Fibroblast of gingiva (primary cell): ENCODE measurements at regions not wholly inside any gene's neighbourhood (a gene's known extent, or its start where the extent isn't known, plus 50 kb on each side); places are given as distances from the start of the nearest gene placed in this dataset.

Experiments
- DNase-seq: peaks from one replicate; pipeline ENCODE4 v3.0.0-alpha.2; 2011; ENCODE audit warnings: low read depth

- DNase-seq = no peak
These were observed 279.1 kb upstream of the PLET1 start for GRCh38 chr11:112539741-112540140.

DNA sequence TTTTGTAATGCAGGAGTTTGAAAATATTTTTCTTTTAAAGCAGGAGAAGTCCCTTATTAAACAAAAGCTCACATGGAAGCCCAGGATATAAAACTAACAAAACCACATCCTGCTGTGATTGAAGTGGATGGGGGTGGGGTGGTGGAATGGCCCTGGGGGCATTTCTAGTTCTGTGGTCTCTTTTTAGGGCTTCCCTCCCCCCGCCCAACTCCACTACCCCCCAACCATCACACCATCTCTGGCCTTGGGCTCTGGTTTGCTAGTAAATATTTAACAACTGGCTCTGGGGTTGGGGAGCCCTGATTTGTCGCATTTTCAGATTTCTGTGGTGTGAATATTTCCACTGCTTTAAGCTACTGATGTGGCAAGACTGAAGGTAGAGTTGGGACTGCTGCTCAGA lies 279.6 kb upstream of the PLET1 start:
- no peak for DNase-seq

GRCh38 chr11:112541140-112542046 lies 280.7 kb upstream of the PLET1 start:
- no peak for DNase-seq

DNA sequence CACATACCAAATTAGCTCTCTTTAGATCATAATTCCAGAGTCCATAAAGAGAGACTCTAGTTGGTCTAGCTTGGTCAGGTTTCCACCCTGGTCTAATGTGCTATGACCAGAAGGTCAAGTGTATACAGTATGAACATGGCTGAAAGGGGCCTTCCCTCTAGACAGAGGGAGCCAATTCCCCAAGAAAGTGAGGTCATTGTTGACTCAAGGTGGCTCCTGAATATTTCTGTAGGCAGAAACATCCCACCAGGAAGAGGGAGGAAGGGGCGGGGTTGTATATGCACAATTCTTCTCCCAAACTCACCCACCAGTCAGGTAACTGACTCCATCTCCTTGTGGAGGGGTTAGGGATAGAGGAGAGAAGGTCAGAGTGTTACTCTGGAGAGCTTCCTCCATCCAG lies 281.8 kb upstream of the PLET1 start:
- no peak for DNase-seq

GRCh38 chr11:112543390-112543789 lies 282.7 kb upstream of the PLET1 start:
- no peak for DNase-seq

GRCh38 chr11:112548641-112549040 lies 288.0 kb upstream of the PLET1 start:
- DNase-seq = no peak

DNA sequence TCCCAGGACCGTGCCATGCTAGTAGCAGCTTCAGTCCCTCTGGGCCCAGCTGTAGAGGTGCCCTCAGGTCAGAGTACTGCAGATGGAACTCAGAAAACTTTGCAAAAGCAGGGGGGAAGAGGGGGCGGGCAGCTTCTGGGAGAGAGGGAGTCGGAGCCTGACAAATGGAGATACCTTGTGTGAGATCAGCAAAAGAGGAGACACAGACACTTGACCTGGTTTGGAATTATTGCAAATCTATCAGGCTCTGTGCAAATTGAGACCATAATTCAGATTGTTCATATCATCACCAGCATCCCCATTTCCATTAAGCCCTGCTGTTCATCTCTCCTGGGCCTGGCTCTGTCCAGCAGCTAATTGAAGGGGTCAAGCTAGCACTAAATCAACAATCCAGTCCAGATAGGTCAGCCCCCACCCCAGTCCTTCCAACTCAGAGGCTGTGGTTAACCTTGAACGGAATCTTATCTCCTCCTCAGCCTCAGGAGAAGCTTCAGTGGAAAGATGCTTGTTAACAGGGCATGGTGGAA lies 292.6 kb upstream of the PLET1 start:
- DNase-seq = no peak

DNA sequence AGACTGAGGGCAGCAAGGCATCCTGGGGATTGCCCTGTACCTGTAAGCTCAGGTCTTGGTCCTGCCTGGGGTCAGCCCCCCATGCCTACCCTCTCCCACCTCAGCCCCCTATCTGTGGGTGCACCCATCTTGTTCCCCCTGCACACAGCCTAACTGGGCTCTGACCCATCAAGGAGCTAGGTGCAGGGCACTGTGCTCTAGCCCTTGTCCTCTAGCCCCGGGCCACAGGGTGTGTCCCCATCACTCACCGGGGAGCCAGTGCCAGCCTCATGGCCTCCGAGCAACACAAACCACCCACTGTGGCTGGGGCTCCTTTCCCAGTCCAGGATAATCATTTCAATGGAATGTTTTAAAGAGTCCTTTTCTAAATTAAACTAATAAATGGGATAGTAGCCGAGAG lies 293.9 kb upstream of the PLET1 start:
- DNase-seq = no peak

DNA sequence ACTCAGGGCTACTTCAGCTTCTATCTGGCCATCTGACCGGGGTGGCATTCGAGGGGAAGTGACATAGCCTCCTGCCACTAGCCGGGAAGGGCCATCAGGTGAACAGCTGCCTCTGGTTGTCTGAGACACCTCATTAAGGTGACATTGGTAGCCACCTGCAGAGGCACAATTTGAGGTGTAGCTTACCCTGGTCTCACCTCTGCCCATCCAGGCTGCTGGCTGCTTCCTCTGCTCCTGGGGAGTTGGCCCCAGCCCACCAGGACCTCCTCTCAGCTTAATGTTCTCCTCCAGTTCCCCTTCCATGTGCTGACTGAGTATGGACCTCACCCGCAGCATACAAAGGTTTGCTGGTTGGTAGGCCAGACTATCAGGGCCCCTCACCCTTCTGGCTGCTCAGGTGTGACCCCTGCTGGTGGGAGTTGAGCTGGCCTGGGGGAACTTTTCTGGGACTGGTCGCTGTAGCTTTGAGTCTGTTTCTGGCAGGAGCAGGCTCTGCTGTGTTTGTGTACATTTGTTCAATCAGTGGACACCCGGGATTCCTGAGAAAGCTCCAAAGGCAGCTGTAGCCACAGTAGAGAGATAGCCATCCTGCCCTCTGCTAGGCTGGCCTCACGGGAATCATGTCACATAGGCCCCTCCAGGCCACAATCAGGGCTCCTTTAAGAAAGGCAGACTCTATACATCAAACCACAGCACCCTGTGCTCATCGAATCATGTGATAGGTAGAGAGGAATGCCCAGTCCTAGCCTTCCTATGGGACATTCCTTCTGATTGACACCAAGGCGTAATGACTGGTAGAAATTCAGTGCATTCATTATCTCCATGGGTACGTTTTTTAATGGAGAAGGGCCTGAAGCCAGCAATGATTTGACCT lies 295.1 kb upstream of the PLET1 start:
- no peak for DNase-seq

GRCh38 chr11:112558691-112559090 lies 298.0 kb upstream of the PLET1 start:
- no peak for DNase-seq

DNA sequence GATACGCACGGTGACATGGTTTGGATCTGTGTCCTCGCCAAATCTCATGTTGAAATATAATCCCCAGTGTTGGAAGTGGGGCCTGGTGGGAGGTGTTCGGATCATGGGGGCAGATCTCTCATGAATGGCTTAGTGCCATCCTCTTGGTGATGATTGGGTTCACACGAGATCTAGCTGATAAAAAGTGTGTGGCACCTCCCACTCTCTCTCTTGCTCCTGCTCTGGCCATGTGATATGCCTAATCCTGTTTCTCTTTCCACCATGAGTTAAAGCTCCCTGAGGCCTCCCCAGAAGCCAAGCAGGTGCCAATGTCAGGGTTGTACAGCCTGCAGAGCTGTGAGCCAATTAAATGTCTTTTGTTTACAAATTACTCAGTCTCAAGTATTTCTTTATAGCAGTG lies 303.1 kb upstream of the PLET1 start:
- DNase-seq = no peak

GRCh38 chr11:112564228-112564955 lies 303.7 kb upstream of the PLET1 start:
- DNase-seq = peak; percentile 51

GRCh38 chr11:112565551-112565950 lies 304.9 kb upstream of the PLET1 start:
- DNase-seq = no peak

DNA sequence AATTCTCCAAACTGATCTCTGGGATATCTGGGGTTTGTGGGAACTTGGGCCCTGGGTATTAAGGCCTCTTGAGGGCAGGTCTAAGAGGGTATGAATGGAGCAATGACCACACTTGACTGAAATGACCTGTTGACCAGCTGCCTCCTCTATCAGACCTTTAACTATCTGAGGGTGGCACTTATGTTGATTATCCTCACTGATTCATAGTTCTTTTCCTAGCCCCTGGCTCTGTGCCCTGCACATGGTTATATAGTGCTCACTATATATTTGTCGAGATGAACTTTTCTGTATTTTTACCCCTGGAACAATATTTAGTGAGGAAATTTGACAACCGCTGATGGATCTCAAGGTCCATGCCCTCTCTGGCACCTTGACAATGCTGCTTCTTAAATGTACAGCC lies 305.5 kb upstream of the PLET1 start:
- no peak for DNase-seq

- no peak for DNase-seq
These were observed 309.7 kb upstream of the PLET1 start for GRCh38 chr11:112570333-112570732.

DNA sequence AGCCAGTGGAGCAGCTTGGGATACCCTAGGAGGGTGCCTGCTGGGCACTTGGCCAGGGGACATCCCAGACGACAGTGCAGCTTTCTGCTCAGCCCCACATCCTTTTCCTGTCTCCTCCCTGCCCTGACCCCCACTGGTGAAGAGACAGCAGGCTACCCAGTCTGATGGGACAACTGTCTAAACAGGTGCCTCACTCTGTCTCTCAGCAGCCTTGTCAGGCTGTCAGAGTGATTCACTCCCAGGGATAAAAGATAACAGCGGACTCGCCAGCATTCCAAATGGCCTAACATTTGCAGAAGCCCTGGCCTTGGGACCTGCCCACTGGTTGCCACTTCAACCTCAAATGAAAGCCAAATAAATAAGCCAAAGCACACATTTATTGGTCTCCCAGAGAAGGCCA lies 318.6 kb upstream of the PLET1 start:
- DNase-seq = no peak

DNA sequence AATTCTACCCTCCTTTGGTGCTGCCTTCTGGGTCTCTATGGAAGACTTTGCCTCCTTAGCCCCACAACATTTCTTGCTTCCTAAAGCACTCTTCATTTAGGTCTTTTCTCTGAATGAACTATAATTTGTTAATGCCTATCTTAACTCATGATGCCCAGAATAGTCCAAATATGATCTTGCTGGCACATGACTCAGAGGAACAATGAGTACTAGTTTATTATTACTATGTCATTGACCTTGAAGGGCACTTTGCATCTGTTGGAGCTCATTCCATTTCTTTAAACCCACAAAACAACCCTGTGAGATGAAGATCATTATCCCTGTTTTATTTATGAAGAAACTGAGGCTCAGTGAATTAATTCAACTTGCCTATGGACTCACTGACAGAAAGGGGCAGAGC lies 320.2 kb upstream of the PLET1 start:
- DNase-seq = no peak

DNA sequence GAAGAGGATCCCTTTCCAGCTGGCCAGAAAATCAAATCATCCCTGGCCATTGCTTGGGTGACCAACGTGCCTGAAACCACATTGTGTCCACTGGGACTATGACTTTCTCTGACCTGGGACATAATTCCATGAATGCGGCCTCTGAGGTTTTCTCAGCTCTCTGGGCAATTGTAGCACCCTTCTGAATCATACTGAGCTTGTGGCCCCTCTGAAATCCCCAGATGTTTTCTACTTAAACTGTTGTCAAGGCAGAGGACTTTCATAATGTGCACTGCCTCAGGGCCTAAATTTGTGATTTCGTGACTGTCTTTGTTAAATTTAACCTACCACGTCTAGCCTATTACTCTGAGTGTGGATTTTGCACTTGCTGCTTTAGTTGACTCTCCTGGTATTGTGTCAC lies 321.1 kb upstream of the PLET1 start:
- no peak for DNase-seq

- no peak for DNase-seq
These were observed 321.7 kb upstream of the PLET1 start for GRCh38 chr11:112582366-112582765.

DNA sequence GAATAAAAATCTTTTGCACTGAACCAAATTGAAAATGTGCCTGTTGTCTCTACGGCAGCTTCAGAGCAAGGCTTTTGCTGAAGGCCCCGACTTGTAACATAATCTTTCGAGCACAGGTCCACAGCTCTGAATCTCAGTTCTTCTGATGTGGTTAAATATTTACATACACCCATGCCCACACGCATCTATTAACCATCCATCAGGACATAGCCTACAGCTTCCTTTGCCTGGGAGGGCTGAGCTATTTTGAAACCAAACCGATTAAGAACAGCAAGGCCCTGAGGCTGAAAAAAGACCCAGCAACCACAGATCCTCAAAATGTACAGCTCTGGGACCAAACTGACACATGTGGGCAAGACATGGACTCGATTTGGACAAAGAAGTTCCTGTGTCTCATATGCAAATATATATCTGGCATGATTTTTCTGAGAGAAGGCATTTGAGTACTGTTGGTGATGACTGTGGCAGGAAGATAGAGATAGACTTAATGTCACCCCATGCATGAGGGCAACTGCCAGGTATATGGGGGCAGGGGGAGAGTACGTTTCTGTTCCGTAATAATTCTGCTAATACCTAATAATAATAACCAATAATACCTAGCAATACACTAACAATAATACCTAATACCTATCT lies 322.7 kb upstream of the PLET1 start:
- DNase-seq = no peak

GRCh38 chr11:112584672-112585071 lies 324.0 kb upstream of the PLET1 start:
- DNase-seq = no peak

DNA sequence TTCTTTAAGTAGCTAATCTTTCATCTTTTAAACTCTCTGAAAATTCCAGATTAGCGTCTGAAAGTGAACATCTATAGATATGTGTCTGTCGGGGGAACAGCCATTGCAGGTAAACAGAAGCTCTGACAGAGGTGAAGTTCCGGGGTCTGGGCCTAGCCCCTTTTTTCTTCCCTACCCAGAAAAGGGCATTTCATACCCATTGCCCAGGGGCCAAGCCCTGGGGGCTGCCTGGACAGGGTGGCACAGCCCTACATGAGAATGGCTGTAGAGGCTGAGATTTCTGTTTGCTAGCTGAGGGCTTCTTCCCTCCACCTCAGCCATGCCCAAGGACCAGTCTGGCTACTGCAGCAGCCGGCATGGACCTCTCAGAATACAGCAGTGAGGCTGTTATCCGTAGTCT lies 327.0 kb upstream of the PLET1 start:
- no peak for DNase-seq
